GM19351 (cell line): ENCODE measurements at regions not wholly inside any gene's neighbourhood (a gene's known extent, or its start where the extent isn't known, plus 50 kb on each side); places are given as distances from the start of the nearest gene placed in this dataset.

Source experiments
- ATAC-seq: cut with Tn5 transposase; IDR thresholded peaks from one replicate; pipeline ENCODE4 v1.9.1; 2021; ENCODE audit warnings: mild to moderate bottlenecking, moderate library complexity; ENCODE audit not compliant: unreplicated experiment

- ATAC-seq = no peak
These were observed 70.6 kb upstream of the CTDP1 start for GRCh38 chr18:79608999-79609461.

- ATAC-seq = no peak
These were observed 69.7 kb upstream of the CTDP1 start for GRCh38 chr18:79609841-79610281.

- no peak for ATAC-seq
These were observed 69.1 kb upstream of the CTDP1 start for GRCh38 chr18:79610461-79611039.

GRCh38 chr18:79611040-79611681 lies 68.4 kb upstream of the CTDP1 start:
- ATAC-seq = no peak

GRCh38 chr18:79612291-79613108 lies 67.1 kb upstream of the CTDP1 start:
- ATAC-seq = no peak

GRCh38 chr18:79613186-79613931 lies 66.2 kb upstream of the CTDP1 start:
- no peak for ATAC-seq

GRCh38 chr18:79614211-79614955 lies 65.2 kb upstream of the CTDP1 start:
- no peak for ATAC-seq

GRCh38 chr18:79615091-79615490 lies 64.5 kb upstream of the CTDP1 start:
- no peak for ATAC-seq

GRCh38 chr18:79615586-79615985 lies 64.0 kb upstream of the CTDP1 start:
- no peak for ATAC-seq

GRCh38 chr18:79616651-79617510 lies 62.7 kb upstream of the CTDP1 start:
- ATAC-seq = no peak

GRCh38 chr18:79617511-79618500 lies 61.8 kb upstream of the CTDP1 start:
- ATAC-seq = no peak

GRCh38 chr18:79620576-79621165 lies 58.9 kb upstream of the CTDP1 start:
- no peak for ATAC-seq

- ATAC-seq = no peak
These were observed 58.1 kb upstream of the CTDP1 start for GRCh38 chr18:79621501-79621900.

GRCh38 chr18:79622004-79622403 lies 57.6 kb upstream of the CTDP1 start:
- no peak for ATAC-seq

GRCh38 chr18:79624356-79625170 lies 55.0 kb upstream of the CTDP1 start:
- peak; percentile 29 for ATAC-seq

- ATAC-seq = peak; percentile 83
These were observed 54.2 kb upstream of the CTDP1 start for GRCh38 chr18:79625195-79625923.
